HG03175 (cell line): ENCODE measurements at regions not wholly inside any gene's neighbourhood (a gene's known extent, or its start where the extent isn't known, plus 50 kb on each side); places are given as distances from the start of the nearest gene placed in this dataset.
"Not testable (repeated sequence)": the region's sequence is repeated elsewhere in the genome, so short reads cannot be mapped to it uniquely, and the experiment has no call there.

Source experiments
- ATAC-seq: cut with Tn5 transposase; IDR thresholded peaks from one replicate; pipeline ENCODE4 v1.9.1; 2021; ENCODE audit warnings: mild to moderate bottlenecking, moderate library complexity; ENCODE audit not compliant: unreplicated experiment

GRCh38 chr17:77509089-77509488 lies 368.3 kb downstream of the SEC14L1 start:
- ATAC-seq: no peak

GRCh38 chr17:77509599-77509998 lies 368.8 kb downstream of the SEC14L1 start:
- ATAC-seq: no peak

- ATAC-seq: no peak
These were observed 369.5 kb downstream of the SEC14L1 start for GRCh38 chr17:77510133-77510796.

GRCh38 chr17:77511514-77512061 lies 370.8 kb downstream of the SEC14L1 start:
- ATAC-seq: no peak

- ATAC-seq: no peak
These were observed 371.5 kb downstream of the SEC14L1 start for GRCh38 chr17:77512062-77512946.

GRCh38 chr17:77513045-77513444 lies 372.3 kb downstream of the SEC14L1 start:
- ATAC-seq: no peak

GRCh38 chr17:77515227-77515626 lies 374.5 kb downstream of the SEC14L1 start:
- no peak for ATAC-seq

- ATAC-seq: no peak
These were observed 376.1 kb downstream of the SEC14L1 start for GRCh38 chr17:77516902-77517301.

- no peak for ATAC-seq
These were observed 380.3 kb downstream of the SEC14L1 start for GRCh38 chr17:77521076-77521475.

- ATAC-seq: no peak
These were observed 382.8 kb downstream of the SEC14L1 start for GRCh38 chr17:77523540-77523939.

- ATAC-seq: no peak
These were observed 385.5 kb downstream of the SEC14L1 start for GRCh38 chr17:77526259-77526711.

- no peak for ATAC-seq
These were observed 386.1 kb downstream of the SEC14L1 start for GRCh38 chr17:77526728-77527350.

GRCh38 chr17:77527409-77527808 lies 386.6 kb downstream of the SEC14L1 start:
- ATAC-seq: no peak

- ATAC-seq: no peak
These were observed 387.2 kb downstream of the SEC14L1 start for GRCh38 chr17:77527836-77528505.

GRCh38 chr17:77528516-77529327 lies 388.0 kb downstream of the SEC14L1 start:
- no peak for ATAC-seq

- no peak for ATAC-seq
These were observed 388.5 kb downstream of the SEC14L1 start for GRCh38 chr17:77529328-77529650.

GRCh38 chr17:77530591-77530990 lies 389.8 kb downstream of the SEC14L1 start:
- no peak for ATAC-seq

GRCh38 chr17:77531002-77531401 lies 390.2 kb downstream of the SEC14L1 start:
- no peak for ATAC-seq

GRCh38 chr17:77531641-77532040 lies 390.9 kb downstream of the SEC14L1 start:
- ATAC-seq: no peak

- not testable (repeated sequence) for ATAC-seq
These were observed 392.9 kb downstream of the SEC14L1 start for GRCh38 chr17:77533697-77534096.
